HEK293 (cell line): ENCODE measurements at regions not wholly inside any gene's neighbourhood (a gene's known extent, or its start where the extent isn't known, plus 50 kb on each side); places are given as distances from the start of the nearest gene placed in this dataset.

ENCODE experiments used
- ZBTB48 ChIP-seq: fragments of 450-650 bp; formaldehyde crosslinking; IDR thresholded peaks from 2 replicates; pipeline ENCODE4 v1.5.1; 2016; ENCODE audit warnings: missing biosample characterization, missing genetic modification characterization
- ZNF24 ChIP-seq: fragments of 450-650 bp; formaldehyde crosslinking; IDR thresholded peaks from 2 replicates; pipeline ENCODE4 v1.5.1; 2016; ENCODE audit warnings: missing biosample characterization, missing genetic modification characterization
- ZNF707 ChIP-seq: fragments of 450-650 bp; formaldehyde crosslinking; IDR thresholded peaks from 2 replicates; pipeline ENCODE4 v1.5.1; 2016; ENCODE audit warnings: missing biosample characterization, missing genetic modification characterization
- TF ChIP-seq, protein P1 (sequence below): fragments of 450-650 bp; formaldehyde crosslinking; IDR thresholded peaks from 2 replicates; pipeline ENCODE4 v1.5.1; 2016; ENCODE audit warnings: missing biosample characterization, missing genetic modification characterization, low read depth

DNA sequence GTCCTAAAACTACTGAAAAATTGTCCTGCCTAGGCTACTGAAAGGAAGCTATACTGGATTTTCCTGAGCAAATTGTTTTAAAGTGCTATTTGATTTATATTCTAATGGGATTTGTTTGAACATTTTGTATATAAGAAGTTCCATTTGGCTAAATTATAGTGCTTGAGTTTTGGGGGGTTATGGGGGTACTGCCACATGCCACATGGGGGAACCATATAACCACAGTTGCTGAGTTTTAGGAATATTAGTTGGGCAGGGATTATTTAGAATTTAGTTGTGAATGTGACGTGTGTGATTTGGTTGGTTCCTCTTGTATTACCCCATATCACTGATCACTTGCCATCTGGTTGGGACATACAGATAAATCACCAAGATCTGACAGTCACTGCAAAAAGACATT, 224.5 kb upstream of the TAPT1 start:
- no peak for TF ChIP-seq ZNF707 (tag by site-specific recombination)
- no peak for TF ChIP-seq ZBTB48 (tag by site-specific recombination)
- TF ChIP-seq ZNF24 (tag by site-specific recombination), result no peak
- TF ChIP-seq, protein P1, sequence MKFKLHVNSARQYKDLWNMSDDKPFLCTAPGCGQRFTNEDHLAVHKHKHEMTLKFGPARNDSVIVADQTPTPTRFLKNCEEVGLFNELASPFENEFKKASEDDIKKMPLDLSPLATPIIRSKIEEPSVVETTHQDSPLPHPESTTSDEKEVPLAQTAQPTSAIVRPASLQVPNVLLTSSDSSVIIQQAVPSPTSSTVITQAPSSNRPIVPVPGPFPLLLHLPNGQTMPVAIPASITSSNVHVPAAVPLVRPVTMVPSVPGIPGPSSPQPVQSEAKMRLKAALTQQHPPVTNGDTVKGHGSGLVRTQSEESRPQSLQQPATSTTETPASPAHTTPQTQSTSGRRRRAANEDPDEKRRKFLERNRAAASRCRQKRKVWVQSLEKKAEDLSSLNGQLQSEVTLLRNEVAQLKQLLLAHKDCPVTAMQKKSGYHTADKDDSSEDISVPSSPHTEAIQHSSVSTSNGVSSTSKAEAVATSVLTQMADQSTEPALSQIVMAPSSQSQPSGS (tag by site-specific recombination), result no peak
